ENCODE measurements at regions not wholly inside any gene's neighbourhood (a gene's known extent, or its start where the extent isn't known, plus 50 kb on each side); places are given as distances from the start of the nearest gene placed in this dataset.

DNA sequence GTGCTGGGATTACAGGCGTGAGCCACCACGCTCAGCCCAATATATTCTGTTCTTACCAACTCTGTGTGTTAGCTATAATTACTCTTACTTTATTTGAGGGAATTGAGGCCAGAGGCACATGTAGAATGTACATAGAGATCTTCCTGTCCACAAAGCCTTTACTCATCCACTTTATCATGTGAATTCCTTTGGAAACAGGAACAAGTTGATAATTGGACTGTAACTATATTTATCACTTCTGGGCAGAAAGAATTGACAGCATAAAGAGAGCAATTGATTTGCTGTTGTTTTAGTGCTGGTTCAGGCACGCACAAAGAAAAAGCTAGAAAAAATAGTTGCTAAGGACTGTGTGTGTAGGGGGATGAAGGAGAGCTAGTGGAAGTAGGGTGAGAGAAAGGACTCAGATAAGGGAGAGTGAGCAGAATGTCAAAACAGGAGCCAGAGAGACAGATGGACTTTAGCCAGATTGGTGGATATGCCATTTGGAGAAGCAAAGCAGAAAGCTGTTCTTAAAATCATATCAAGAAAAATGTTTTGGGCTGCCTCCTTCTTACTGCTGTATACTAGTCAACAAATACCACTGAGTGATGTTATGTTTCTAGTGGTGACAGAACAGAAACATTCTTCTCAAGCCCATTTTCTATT is 929.8 kb upstream of the CNTN5 start:
- TF ChIP-seq SIN3A (IDR thresholded peaks at IDR 0.05; ENCODE audit: low read depth, low read length) = no peak
- TF ChIP-seq SMC3 (IDR thresholded peaks at IDR 0.05; ENCODE audit: borderline replicate concordance, low read length) = no peak
- TF ChIP-seq YY1 (IDR thresholded peaks at IDR 0.05; ENCODE audit: low read depth, low read length) = no peak
- TF ChIP-seq TBL1XR1 (IDR thresholded peaks at IDR 0.05; ENCODE audit: low read depth, low read length) = no peak

Measured in GM12878 (cell line).